SH-SY5Y (cell line): ENCODE measurements at regions not wholly inside any gene's neighbourhood (a gene's known extent, or its start where the extent isn't known, plus 50 kb on each side); places are given as distances from the start of the nearest gene placed in this dataset.

Experiments
- GATA2 ChIP-seq: IDR thresholded peaks from 2 replicates; pipeline ENCODE4 v1.6.1; 2011; ENCODE audit warnings: mild to moderate bottlenecking, low read depth, low read length
- GATA3 ChIP-seq: IDR thresholded peaks from 2 replicates; pipeline ENCODE4 v1.6.1; 2011; ENCODE audit warnings: low read depth, mild to moderate bottlenecking, low read length, moderate library complexity

DNA sequence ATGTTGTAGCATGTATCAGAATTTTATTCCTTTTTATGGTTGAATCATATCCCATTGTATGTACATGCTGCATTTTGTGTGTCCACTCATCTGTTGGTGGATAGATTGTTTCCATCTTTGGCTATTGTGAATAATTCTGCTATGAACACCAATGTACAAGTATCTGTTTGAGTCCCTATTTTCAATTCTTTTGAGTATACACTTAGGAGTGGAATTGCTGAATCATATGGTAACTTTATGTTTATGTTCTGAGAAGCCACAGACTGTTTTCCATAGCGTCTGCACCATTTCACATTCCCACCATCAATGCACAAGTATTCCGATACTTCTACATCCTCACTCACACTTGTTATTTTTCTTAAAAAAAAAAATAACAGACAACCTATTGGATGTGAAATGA lies 91.5 kb downstream of the ARF6 start:
- TF ChIP-seq GATA3 (no peak), GATA2 (no peak)

DNA sequence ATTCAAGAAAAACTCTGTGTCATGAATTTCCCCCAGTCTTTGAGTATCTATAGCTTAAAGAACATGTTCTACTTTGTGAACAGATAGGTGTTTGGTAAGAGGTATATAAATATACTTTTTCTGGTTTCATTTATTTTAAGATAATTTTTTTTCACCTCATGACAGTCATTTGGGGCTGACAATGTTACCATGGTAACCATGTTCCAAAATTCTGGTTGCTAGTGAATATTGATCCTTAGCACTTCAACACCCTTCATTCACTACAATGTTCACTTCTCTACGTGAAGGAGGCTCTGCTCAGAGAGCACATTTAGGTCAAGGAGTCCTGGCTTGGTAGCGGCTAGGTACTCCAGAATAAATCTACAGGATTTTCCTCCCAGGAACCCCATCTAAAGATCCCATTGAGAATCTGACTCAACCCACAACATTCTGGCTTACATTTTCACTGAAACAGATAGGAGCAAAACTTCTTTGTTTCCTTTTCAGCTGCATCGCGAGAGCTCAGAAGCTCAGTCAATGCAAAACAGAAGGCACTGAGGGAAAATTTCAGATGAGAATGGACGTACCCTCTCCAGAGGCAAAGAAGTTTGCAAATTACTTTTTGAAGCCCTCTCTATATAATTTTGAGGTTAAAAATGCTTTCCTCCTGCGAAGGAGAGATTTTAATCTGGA lies 93.6 kb downstream of the ARF6 start:
- TF ChIP-seq GATA2 (no peak), GATA3 (no peak)

DNA sequence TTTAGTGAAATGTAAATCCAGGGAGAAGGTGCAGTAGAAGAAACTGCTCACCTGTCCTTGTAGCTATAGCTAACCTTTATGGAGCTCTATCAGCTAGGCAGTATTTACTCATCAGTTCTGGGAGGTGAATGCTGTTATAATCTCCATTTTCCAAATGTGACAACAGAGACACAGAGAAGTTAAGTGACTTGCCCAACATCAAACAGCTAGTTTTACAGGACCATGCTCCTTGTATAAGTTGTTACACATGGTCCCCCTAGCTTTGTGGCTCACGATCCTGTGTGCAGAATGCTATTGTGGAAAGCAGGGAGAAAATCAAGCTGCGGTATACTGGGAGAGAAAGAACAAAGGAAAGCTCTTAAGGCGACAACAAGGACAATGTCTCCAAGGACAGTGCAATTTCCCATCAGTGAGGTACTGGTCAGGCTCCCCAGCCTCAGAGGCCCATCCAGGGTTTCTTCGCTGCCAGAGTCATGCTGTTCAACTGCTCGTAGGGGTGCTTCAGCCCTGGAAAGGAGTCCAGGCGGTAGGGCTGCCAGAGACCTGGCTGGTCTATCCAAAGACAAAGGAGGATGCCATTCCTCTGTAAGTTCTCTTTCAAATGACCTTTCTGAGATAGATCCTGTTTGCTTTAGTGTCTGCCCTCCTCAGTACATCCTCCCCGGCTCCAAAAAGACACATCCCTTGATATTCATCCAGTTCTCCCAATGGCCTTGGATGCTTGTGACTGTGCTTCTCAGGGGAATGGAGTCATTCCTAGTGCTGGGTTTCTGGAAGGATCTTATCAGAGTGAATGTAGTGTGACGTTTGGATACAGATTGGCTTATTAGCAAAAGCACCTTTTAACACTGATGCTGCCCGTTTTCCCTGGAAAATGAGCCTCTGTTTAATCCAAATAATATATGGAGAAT lies 95.5 kb downstream of the ARF6 start:
- TF ChIP-seq GATA3 (no peak), GATA2 (no peak)

DNA sequence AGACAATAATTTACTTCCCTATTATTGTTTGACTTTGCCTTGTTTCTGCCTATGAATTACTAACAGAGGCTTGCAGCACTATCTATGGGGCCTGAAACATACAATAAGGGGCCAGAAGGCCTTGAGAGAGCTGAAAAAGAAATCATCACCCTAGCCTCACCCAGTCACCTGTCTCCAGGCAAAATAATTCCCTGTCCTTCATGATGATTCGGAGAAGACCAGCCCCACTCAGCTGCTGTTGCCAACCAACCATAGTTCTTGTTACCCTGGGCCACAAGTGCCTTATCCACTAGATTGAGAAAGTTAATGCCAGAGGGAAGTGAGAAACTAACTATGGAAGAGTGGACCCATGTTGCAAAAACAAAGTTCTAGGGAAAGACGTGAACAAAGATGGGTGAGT lies 97.1 kb downstream of the ARF6 start:
- TF ChIP-seq GATA2 (no peak), GATA3 (no peak)

DNA sequence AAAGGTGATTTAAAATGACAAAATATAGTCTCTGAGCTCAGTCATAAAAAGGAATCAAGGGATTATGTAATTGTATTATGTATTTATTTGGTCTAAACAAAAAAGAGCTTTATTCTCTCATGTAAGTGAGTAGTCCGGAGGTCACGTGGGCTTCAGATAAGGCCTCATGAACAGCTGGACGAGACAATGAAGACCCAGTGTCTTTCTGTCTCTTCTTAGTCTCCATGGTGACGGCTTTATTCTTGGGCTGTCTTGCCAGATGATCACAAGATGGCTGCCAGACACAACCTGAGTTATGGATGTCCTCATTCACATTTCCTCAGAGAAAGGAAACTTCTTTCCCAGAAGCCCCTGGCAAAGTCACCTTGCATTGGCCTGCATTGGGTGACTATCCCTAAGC lies 98.6 kb downstream of the ARF6 start:
- TF ChIP-seq GATA2, result no peak
- no peak for TF ChIP-seq GATA3

DNA sequence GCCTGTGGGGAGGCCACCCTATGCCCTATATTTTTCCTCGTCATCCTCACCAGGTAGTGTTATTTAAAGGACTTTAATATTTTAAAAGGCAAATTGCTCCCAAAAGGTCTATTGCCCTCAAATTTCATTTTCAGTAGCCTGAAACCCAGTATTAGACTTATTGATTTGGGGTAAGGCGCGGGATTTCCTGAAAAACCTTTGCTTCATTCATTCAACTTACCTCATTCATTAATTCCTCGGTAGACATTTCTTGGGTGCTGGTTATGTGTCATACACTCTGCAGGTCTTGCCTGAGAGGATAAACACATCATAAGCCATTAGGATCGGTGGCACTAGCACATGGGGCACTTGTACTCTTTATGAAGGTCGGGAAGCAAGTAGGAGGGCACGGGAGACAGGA lies 99.2 kb downstream of the ARF6 start:
- TF ChIP-seq GATA2 (no peak), GATA3 (no peak)

DNA sequence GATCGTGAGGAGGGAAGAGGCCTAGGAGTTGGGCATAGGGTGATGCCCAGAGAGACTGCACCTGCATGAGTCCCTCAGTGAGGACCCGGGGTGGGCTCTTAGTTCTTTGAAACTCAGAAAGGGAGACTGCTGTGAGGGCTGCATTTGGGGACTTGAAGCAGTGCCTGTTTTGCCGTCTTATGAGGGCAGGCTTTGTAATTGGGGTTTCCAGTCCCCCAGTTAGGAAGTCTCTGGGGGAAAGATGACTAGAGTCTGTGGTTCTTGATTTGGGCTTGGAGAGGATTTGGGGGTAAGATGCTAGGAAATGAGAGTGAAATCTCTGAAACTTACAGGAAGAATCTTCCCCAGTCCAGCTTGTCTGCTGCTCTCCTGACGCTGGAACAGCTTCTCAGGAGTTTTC lies 99.6 kb downstream of the ARF6 start:
- TF ChIP-seq GATA2 (no peak), GATA3 (no peak)

DNA sequence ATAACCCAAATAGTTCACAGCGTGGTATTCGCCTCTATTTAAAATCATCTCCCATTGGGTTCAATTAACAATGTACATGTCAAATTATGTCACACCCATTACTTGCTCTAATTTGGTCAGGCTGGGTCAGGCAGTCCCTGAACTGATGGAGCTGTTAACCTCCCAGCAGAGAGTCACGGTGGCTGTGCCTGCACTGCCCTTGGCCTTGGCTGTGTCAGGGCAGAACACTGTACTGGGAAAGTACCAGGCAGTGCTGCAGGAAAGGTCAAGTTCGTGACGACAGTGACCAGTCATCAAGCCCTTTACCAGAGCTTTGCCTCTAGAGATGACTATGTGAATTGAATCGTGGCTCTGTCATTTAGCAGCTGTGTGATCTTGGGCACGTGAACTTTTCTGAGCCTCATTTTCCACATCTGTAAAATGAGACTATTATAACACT lies 100.0 kb downstream of the ARF6 start:
- no peak for TF ChIP-seq GATA2
- TF ChIP-seq GATA3, result no peak

DNA sequence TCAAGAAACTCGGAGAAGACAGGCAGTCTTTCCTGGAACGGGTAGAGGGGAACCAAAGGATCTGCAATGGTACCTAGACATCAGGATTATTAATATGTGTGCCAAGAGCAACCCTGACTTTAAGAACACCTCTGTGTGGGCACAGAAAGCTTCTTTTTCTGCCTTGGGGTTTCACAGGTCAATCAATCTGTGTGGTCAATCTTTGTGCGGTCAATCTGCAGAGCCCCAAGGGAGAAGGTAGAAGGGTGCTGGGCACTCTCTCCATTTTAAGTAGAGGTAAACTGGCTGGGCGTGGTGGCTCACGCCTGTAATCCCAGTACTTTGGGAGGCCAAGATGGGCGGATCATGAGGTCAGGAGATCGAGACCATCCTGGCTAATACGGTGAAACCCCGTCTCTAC lies 100.7 kb downstream of the ARF6 start:
- TF ChIP-seq GATA3, result no peak
- TF ChIP-seq GATA2, result no peak

DNA sequence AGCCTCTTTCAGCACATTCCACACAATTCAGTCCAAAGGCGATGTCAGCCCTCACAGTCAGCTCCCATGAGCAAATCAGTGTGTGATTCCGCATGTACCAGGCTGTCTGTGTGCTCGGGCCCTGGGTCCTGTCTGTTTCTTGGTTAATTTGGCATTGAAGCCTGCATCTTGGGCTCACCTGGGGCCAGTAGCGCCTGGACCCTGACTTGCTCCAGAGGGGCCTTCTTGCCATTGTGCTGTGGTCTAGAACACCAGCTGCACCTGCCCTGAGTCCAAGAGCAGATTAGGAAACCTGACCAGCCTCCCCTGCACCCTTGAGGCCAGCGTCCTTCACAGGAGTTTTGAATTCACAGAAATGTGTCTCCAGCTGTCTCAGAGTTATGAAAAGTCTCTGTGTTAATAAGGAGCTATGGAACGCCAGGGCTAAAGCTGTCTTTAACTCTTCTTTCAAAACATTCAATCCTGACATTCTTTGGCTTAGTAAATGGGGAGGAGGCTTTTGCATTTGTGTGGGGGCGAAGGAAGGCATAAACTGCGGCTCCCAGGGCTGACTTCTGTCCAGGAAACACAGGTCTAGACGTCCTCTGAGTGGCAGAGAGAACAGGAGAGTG lies 102.2 kb downstream of the ARF6 start:
- TF ChIP-seq GATA2 (no peak), GATA3 (no peak)

DNA sequence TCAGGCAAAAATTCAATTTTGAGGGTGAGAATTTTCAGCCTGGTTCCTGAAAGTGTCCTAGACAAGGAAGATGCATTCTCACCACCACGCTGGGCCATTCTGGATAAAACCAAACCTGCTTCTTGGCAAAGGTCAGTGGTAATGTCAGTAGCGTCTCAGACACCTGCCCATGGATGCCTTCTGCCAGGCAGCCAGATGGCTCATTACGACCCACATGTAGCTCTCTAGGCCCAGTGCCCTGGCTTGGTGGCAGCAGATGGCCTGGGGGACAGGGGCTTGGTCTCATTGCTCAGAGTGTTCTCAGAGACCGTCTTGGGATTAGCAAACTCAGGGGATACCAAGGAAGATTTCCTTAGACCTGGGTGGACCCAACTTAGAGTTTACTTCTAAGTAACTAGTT lies 105.1 kb downstream of the ARF6 start:
- TF ChIP-seq GATA2 (no peak), GATA3 (no peak)

DNA sequence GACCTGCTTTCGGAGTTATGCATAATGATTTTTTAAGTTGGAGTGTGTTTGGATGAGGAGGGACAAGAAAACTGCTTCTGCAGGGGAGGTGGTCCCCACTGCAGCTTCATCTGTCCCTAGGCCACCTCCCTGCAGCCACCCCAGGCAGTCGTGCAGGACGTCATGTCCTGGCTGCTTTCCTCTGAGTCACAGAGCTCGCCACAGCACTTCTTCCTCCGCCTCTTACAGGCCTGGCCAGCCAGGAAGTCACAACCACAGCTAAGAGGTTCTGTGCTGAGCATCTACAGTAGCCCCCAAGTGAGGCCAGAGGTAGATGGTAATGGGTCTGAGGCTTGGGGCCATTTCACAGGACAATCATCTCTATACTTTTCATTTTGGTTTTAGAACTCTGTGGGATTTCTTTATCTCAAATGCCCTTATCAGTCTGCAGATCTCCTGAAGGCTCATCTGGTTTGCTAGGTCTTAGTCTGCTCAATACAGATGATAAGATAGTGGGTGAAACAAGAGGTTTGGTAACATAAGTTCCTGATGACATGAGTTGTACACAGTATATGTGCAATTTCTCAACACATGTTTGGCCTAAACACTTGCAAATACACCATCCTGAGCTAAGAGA lies 106.4 kb downstream of the ARF6 start:
- TF ChIP-seq GATA2 (peak; percentile 84), GATA3 (peak; percentile 80)

DNA sequence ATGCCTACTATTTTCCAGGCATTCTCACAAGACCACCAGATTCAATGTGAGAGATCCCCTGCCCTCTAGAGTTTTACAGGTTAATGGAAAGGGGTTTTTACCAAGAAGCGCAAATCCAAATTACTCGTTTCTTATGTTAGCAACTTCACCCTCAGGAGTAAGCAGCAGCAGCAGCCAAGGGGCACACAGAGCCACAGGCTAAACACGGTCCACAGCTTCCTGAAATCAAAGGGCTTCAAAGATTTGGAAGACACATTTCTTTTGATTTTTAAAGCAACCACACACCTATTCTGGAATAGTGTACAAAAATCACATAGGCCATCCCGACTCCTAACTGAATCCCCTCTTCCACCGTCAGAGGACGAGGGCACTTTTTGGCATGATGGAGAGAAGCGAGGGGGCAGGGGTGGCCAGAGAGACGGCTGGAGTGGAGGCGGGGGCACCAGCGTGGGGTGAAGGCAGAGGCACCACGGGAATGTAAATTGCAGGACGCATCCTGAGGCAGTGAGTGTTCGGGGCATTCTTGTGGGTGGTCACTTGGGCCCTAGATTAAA lies 107.0 kb downstream of the ARF6 start:
- no peak for TF ChIP-seq GATA2
- no peak for TF ChIP-seq GATA3
